ENCODE measurements at regions not wholly inside any gene's neighbourhood (a gene's known extent, or its start where the extent isn't known, plus 50 kb on each side); places are given as distances from the start of the nearest gene placed in this dataset.

GRCh38 chr5:147176422-147176821 lies 58.4 kb upstream of the STK32A start:
- no peak for TF ChIP-seq POLR2A (IDR thresholded peaks at IDR 0.05)
- no peak for TF ChIP-seq CTCF (IDR thresholded peaks at IDR 0.05)
- no peaks in the 10 kb centered on the region for H3K36me3 ChIP-seq (replicated peaks in 1 of 2)
- no peaks in the 10 kb centered on the region for H3K9me3 ChIP-seq (replicated peaks in 1 of 3)
- no peaks in the 10 kb centered on the region for H3K27me3 ChIP-seq
- DNase-seq, result no peak
- H3K4me1 ChIP-seq (replicated peaks in 1 of 2), result no peaks in the 10 kb centered on the region
- H3K4me3 ChIP-seq, result no peak overlapping the region
- intact Hi-C loops (cut with DNase I), result no loop called here
- no peak overlapping the region for H3K27ac ChIP-seq
- 82 to 88% (median 85%) methylated on average over 4 of the region's 4 CpGs for WGBS, 4 donors

GRCh38 chr5:147177125-147177840 lies 57.5 kb upstream of the STK32A start:
- Histone ChIP-seq H3K36me3 (replicated peaks in 1 of 2) (no peaks in the 10 kb centered on the region), H3K4me1 (replicated peaks in 1 of 2) (no peaks in the 10 kb centered on the region), H3K4me3 (no peak overlapping the region), H3K9me3 (replicated peaks in 1 of 3) (no peaks in the 10 kb centered on the region), H3K27me3 (no peaks in the 10 kb centered on the region), H3K27ac (no peak overlapping the region)
- DNase-seq, result no peak
- WGBS, 4 donors, result 69 to 82% (median 78%) methylated on average over 6 of the region's 6 CpGs
- intact Hi-C loops (cut with DNase I), result no loop called here
- no peak for TF ChIP-seq CTCF (IDR thresholded peaks at IDR 0.05)

GRCh38 chr5:147179562-147180147 lies 55.2 kb upstream of the STK32A start:
- TF ChIP-seq POLR2A (IDR thresholded peaks at IDR 0.05) (no peak), CTCF (IDR thresholded peaks at IDR 0.05) (no peak)
- H3K27me3 ChIP-seq, result no peaks in the 10 kb centered on the region
- no peak for DNase-seq
- 73 to 80% (median 75%) methylated on average over 3 of the region's 3 CpGs for WGBS, 4 donors
- H3K27ac ChIP-seq, result no peak overlapping the region
- H3K9me3 ChIP-seq (replicated peaks in 1 of 3), result no peaks in the 10 kb centered on the region
- intact Hi-C loops (cut with DNase I), result loop anchor here (10.0 kb wide), 2 partner anchors 85 to 215 kb away; no protein-coding TSS in a partner anchor
- no peaks in the 10 kb centered on the region for H3K36me3 ChIP-seq (replicated peaks in 1 of 2)
- no peak overlapping the region for H3K4me3 ChIP-seq
- H3K4me1 ChIP-seq (replicated peaks in 1 of 2), result no peaks in the 10 kb centered on the region

GRCh38 chr5:147180751-147181150 lies 54.1 kb upstream of the STK32A start:
- intact Hi-C loops (cut with DNase I), result loop anchor here (10.0 kb wide), 2 partner anchors 86 to 216 kb away; no protein-coding TSS in a partner anchor
- H3K4me1 ChIP-seq (replicated peaks in 1 of 2), result no peaks in the 10 kb centered on the region

More at GRCh38 chr5:147180751-147181150, 54.1 kb upstream of the STK32A start:
- Histone ChIP-seq H3K36me3 (replicated peaks in 1 of 2) (no peaks in the 10 kb centered on the region), H3K27me3 (no peaks in the 10 kb centered on the region), H3K9me3 (replicated peaks in 1 of 3) (no peaks in the 10 kb centered on the region), H3K4me3 (no peak overlapping the region), H3K27ac (no peak overlapping the region)
- no peak for DNase-seq
- TF ChIP-seq CTCF (IDR thresholded peaks at IDR 0.05) (no peak), POLR2A (IDR thresholded peaks at IDR 0.05) (no peak)
- WGBS, 4 donors, result 45 to 68% (median 60%) methylated on average over 4 of the region's 4 CpGs
